GM12892 (cell line): ENCODE measurements at regions not wholly inside any gene's neighbourhood (a gene's known extent, or its start where the extent isn't known, plus 50 kb on each side); places are given as distances from the start of the nearest gene placed in this dataset.

Source experiments
- POLR2A ChIP-seq: IDR thresholded peaks from 2 replicates; pipeline ENCODE4 v1.6.1; 2011; ENCODE audit warnings: low read depth, low read length, control low read depth
- TAF1 ChIP-seq: IDR thresholded peaks from 2 replicates; pipeline ENCODE4 v1.6.1; 2011; ENCODE audit warnings: low read depth, mild to moderate bottlenecking, control low read depth, low read length, borderline replicate concordance

- TF ChIP-seq POLR2A, result no peak
- TF ChIP-seq TAF1, result no peak
These were observed 307.5 kb downstream of the DHX35 start for GRCh38 chr20:39269493-39270217.
